ENCODE measurements at regions not wholly inside any gene's neighbourhood (a gene's known extent, or its start where the extent isn't known, plus 50 kb on each side); places are given as distances from the start of the nearest gene placed in this dataset.

GRCh38 chr20:57769756-57770155, 59.9 kb upstream of the PMEPA1 start:
- TF ChIP-seq CEBPB (IDR thresholded peaks at IDR 0.05) (no peak), JUNB (IDR thresholded peaks at IDR 0.05) (no peak), NR3C1 (IDR thresholded peaks at IDR 0.05) (no peak), CTCF (IDR thresholded peaks at IDR 0.05) (no peak), HDAC2 (IDR thresholded peaks at IDR 0.05) (no peak), POLR2A (IDR thresholded peaks at IDR 0.05; ENCODE audit: low read length) (no peak), RARB (CRISPR knock-in tag; IDR thresholded peaks at IDR 0.05) (no peak), KDM1A (IDR thresholded peaks at IDR 0.05; ENCODE audit: low read depth) (no peak), PBX3 (IDR thresholded peaks at IDR 0.05) (no peak)

All from A549 (cell line).